ENCODE measurements at regions not wholly inside any gene's neighbourhood (a gene's known extent, or its start where the extent isn't known, plus 50 kb on each side); places are given as distances from the start of the nearest gene placed in this dataset.

DNA sequence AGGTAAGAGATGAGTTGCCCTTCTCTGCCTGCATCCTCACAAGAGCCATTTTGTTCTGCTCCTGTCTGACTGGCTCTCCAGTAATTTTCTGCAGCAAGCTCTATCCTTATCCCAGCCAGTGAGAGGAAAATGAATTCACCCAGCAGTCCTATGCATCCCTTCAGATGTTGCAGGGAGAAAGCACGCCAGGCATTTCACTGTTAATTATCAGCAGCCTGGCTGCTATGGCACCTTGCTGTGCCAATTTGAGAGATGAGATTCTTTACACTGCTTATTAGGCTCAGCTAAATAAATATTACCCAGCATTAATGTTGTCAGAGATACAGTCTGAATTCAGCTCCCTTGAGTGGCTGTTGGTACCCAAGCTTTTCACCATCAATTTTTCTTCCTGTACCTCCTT is 61.1 kb upstream of the SNAP25 start:
- Histone ChIP-seq H3K36me3 (ENCODE audit: control insufficient read depth, insufficient read depth, low read length) (no peaks in the 10 kb centered on the region), H3K4me3 (ENCODE audit: low read depth, low read length) (no peak overlapping the region), H3K27me3 (ENCODE audit: control insufficient read depth, insufficient read depth, low read length) (no peaks in the 10 kb centered on the region)
- no peak for DNase-seq (ENCODE audit: low read depth)
- TF ChIP-seq, protein P1, sequence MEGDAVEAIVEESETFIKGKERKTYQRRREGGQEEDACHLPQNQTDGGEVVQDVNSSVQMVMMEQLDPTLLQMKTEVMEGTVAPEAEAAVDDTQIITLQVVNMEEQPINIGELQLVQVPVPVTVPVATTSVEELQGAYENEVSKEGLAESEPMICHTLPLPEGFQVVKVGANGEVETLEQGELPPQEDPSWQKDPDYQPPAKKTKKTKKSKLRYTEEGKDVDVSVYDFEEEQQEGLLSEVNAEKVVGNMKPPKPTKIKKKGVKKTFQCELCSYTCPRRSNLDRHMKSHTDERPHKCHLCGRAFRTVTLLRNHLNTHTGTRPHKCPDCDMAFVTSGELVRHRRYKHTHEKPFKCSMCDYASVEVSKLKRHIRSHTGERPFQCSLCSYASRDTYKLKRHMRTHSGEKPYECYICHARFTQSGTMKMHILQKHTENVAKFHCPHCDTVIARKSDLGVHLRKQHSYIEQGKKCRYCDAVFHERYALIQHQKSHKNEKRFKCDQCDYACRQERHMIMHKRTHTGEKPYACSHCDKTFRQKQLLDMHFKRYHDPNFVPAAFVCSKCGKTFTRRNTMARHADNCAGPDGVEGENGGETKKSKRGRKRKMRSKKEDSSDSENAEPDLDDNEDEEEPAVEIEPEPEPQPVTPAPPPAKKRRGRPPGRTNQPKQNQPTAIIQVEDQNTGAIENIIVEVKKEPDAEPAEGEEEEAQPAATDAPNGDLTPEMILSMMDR (IDR thresholded peaks at IDR 0.05; ENCODE audit: insufficient read depth, low read length, poor library complexity, severe bottlenecking): no peak

DNA sequence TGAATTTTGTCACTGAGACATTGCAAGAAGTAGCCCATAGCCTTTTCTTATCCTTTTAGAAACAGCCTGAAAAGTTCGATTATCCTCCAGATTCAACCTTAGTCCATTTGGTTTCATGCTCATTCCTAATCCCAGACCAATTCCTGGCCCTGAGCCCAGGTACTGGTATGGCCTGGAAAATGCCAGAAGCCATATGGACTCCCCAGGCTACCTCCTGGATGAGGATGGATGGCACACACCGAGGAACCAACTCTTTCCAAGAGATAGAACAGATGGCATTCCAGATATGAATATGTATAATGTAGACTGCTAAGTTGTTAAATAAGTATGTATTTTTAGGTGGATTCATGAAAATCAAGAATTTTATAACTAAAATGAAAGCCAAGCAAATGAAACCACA is 51.6 kb upstream of the SNAP25 start:
- H3K36me3 ChIP-seq (ENCODE audit: control insufficient read depth, insufficient read depth, low read length): no peaks in the 10 kb centered on the region
- H3K4me3 ChIP-seq (ENCODE audit: low read depth, low read length): no peak overlapping the region
- no peaks in the 10 kb centered on the region for H3K27me3 ChIP-seq (ENCODE audit: control insufficient read depth, insufficient read depth, low read length)
- TF ChIP-seq, protein P1 (IDR thresholded peaks at IDR 0.05; ENCODE audit: insufficient read depth, low read length, poor library complexity, severe bottlenecking): no peak
- DNase-seq (ENCODE audit: low read depth): no peak

DNA sequence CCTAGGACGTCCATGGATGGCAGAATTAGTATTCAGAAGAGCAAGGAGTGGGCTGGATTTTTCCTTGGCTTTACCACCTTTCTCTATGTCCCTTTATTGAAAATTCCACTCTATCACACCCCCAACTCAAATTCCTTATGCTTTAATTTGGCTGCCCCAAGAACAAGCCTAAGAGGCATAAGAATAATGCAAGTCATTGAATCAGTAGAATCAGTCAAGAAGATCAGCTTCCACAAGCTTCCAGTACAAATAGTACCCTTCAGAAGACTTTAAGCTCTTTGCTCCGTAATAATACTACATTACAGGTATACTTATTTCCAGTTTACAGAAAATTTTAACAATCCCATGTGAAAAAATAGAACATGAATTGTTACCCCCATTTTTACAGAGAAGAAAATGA is 51.0 kb upstream of the SNAP25 start:
- H3K27me3 ChIP-seq (ENCODE audit: control insufficient read depth, insufficient read depth, low read length): peaks cover under 1% of the 10 kb centered on the region
- TF ChIP-seq, protein P1 (IDR thresholded peaks at IDR 0.05; ENCODE audit: insufficient read depth, low read length, poor library complexity, severe bottlenecking): no peak
- DNase-seq (ENCODE audit: low read depth): no peak
- H3K36me3 ChIP-seq (ENCODE audit: control insufficient read depth, insufficient read depth, low read length): no peaks in the 10 kb centered on the region
- H3K4me3 ChIP-seq (ENCODE audit: low read depth, low read length): no peak overlapping the region

All from kidney epithelial cell (primary cell).